Lower leg skin (tissue), 3 donors: ENCODE measurements at regions not wholly inside any gene's neighbourhood (a gene's known extent, or its start where the extent isn't known, plus 50 kb on each side); places are given as distances from the start of the nearest gene placed in this dataset.

Source experiments
- POLR2A ChIP-seq, 2 donors: fragments of 450-650 bp; IDR thresholded peaks; one replicate each; pipeline ENCODE4 v1.6.1; 2016 to 2017; ENCODE audit warnings: antibody characterized with exemption in 2 of 2, mild to moderate bottlenecking in 1 of 2, moderate library complexity in 1 of 2
- TF ChIP-seq, protein P1 (sequence below), 3 donors: fragments of 450-650 bp; IDR thresholded peaks; one replicate each; pipeline ENCODE4 v1.5.1; 2016; ENCODE audit warnings: antibody characterized with exemption in 3 of 3, mild to moderate bottlenecking in 3 of 3, moderate library complexity in 2 of 3

DNA sequence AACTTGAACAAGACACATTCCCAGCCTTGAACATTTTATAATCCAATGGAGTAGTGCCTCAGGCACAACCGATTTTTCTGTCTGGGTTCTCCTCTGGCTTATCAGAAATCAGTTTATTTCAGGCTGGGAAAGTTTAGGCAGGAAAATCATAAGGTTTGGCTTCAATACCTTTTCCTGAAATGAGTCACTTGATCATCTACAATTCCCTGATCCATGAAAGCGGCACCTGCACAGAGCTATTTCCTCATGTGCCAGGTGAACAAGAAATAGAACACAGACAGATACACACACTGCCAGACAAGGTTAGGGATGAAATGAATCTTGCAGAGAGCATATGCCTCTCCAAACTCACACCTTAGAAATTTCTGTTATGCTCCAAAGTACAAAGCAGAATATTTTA lies 106.7 kb upstream of the OR9G4 start:
- TF ChIP-seq POLR2A (IDR thresholded peaks at IDR 0.05), result no peak
- TF ChIP-seq, protein P1, sequence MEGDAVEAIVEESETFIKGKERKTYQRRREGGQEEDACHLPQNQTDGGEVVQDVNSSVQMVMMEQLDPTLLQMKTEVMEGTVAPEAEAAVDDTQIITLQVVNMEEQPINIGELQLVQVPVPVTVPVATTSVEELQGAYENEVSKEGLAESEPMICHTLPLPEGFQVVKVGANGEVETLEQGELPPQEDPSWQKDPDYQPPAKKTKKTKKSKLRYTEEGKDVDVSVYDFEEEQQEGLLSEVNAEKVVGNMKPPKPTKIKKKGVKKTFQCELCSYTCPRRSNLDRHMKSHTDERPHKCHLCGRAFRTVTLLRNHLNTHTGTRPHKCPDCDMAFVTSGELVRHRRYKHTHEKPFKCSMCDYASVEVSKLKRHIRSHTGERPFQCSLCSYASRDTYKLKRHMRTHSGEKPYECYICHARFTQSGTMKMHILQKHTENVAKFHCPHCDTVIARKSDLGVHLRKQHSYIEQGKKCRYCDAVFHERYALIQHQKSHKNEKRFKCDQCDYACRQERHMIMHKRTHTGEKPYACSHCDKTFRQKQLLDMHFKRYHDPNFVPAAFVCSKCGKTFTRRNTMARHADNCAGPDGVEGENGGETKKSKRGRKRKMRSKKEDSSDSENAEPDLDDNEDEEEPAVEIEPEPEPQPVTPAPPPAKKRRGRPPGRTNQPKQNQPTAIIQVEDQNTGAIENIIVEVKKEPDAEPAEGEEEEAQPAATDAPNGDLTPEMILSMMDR (IDR thresholded peaks at IDR 0.05), result no peak
